ENCODE measurements at regions not wholly inside any gene's neighbourhood (a gene's known extent, or its start where the extent isn't known, plus 50 kb on each side); places are given as distances from the start of the nearest gene placed in this dataset.

DNA sequence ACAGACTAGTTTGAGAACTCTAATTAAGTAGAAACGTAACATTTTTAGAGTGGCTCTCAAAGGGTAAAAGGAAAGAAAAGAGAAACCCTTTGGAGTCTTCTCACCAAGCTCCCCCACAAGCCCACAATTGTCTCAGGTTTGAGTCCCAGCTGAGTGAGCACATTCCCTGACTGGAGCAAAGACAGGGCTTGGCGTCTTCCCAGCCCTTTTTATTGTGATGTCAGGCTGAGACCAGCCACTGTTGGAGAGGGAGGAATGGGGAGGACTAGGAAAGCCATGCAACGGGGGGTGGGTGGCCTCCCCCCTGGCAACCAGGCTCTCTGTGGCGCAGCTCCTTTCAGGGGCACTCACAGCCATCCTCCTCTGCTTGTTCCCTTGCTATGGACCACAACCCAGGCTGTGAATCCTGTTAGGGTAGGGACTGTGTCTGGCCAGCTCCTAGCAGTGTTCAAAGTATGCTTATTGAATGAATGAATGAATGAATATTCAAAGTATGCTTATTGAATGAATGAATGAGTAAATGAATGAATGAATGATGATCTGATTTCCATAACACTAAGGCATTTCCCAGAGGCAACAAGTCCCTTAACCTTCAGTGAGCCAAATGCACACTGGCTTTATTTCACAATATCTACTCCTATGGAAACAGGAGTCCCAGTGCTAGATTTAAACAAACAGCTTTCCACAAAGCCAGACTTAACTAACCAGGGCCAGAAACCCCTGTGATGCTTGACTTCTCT lies 413.3 kb downstream of the MID1IP1 start:
- no peak for TF ChIP-seq RFX5 (IDR thresholded peaks at IDR 0.05; ENCODE audit: low read depth, low read length)
- TF ChIP-seq FOS (IDR thresholded peaks at IDR 0.05; ENCODE audit: low read depth, low read length): no peak
- no peak for TF ChIP-seq BHLHE40 (IDR thresholded peaks at IDR 0.05; ENCODE audit: low read depth, low read length)
- TF ChIP-seq RCOR1 (IDR thresholded peaks at IDR 0.05; ENCODE audit: insufficient replicate concordance, low read length): no peak
- TF ChIP-seq, protein P1, sequence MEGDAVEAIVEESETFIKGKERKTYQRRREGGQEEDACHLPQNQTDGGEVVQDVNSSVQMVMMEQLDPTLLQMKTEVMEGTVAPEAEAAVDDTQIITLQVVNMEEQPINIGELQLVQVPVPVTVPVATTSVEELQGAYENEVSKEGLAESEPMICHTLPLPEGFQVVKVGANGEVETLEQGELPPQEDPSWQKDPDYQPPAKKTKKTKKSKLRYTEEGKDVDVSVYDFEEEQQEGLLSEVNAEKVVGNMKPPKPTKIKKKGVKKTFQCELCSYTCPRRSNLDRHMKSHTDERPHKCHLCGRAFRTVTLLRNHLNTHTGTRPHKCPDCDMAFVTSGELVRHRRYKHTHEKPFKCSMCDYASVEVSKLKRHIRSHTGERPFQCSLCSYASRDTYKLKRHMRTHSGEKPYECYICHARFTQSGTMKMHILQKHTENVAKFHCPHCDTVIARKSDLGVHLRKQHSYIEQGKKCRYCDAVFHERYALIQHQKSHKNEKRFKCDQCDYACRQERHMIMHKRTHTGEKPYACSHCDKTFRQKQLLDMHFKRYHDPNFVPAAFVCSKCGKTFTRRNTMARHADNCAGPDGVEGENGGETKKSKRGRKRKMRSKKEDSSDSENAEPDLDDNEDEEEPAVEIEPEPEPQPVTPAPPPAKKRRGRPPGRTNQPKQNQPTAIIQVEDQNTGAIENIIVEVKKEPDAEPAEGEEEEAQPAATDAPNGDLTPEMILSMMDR (conservative IDR thresholded peaks at IDR 0.05; ENCODE audit: low read depth, low read length): no peak
- TF ChIP-seq MXI1 (IDR thresholded peaks at IDR 0.05; ENCODE audit: borderline replicate concordance, low read depth, low read length): no peak
- TF ChIP-seq NFE2L2 (IDR thresholded peaks at IDR 0.05; ENCODE audit: low read depth, low read length): no peak
- no peak for TF ChIP-seq MAFK (IDR thresholded peaks at IDR 0.05; ENCODE audit: low read depth, low read length)
- no peak for TF ChIP-seq POLR2A (IDR thresholded peaks at IDR 0.05; ENCODE audit: low read depth, low read length)

Data from IMR-90 (cell line).